GM18511 (cell line): ENCODE measurements at regions not wholly inside any gene's neighbourhood (a gene's known extent, or its start where the extent isn't known, plus 50 kb on each side); places are given as distances from the start of the nearest gene placed in this dataset.

Experiments
- ATAC-seq: cut with Tn5 transposase; IDR thresholded peaks from one replicate; pipeline ENCODE4 v1.9.1; 2021; ENCODE audit warnings: mild to moderate bottlenecking, moderate library complexity; ENCODE audit not compliant: unreplicated experiment

- ATAC-seq, result no peak
Observed at GRCh38 chr2:118527571-118527970, 319.9 kb downstream of the EN1 start.

GRCh38 chr2:118525346-118525745 is 322.1 kb downstream of the EN1 start:
- no peak for ATAC-seq

- no peak for ATAC-seq
Observed at GRCh38 chr2:118524911-118525310, 322.5 kb downstream of the EN1 start.

- ATAC-seq, result no peak
Observed at GRCh38 chr2:118523761-118524160, 323.7 kb downstream of the EN1 start.

- ATAC-seq, result no peak
Observed at GRCh38 chr2:118521960-118522359, 325.5 kb downstream of the EN1 start.

- no peak for ATAC-seq
Observed at GRCh38 chr2:118521272-118521671, 326.2 kb downstream of the EN1 start.

GRCh38 chr2:118520246-118520645 is 327.2 kb downstream of the EN1 start:
- ATAC-seq, result no peak

GRCh38 chr2:118519511-118519910 is 327.9 kb downstream of the EN1 start:
- ATAC-seq, result no peak

GRCh38 chr2:118510807-118511206 is 336.6 kb downstream of the EN1 start:
- no peak for ATAC-seq

- no peak for ATAC-seq
Observed at GRCh38 chr2:118509319-118510004, 338.0 kb downstream of the EN1 start.

GRCh38 chr2:118508282-118508681 is 339.2 kb downstream of the EN1 start:
- ATAC-seq, result no peak

GRCh38 chr2:118505436-118505835 is 342.0 kb downstream of the EN1 start:
- ATAC-seq, result no peak

GRCh38 chr2:118502106-118502505 is 345.3 kb downstream of the EN1 start:
- no peak for ATAC-seq

- ATAC-seq, result no peak
Observed at GRCh38 chr2:118498943-118499342, 348.5 kb downstream of the EN1 start.

- ATAC-seq, result no peak
Observed at GRCh38 chr2:118496870-118497611, 350.4 kb downstream of the EN1 start.

GRCh38 chr2:118496467-118496866 is 351.0 kb downstream of the EN1 start:
- ATAC-seq, result no peak

GRCh38 chr2:118495290-118495689 is 352.2 kb downstream of the EN1 start:
- no peak for ATAC-seq

GRCh38 chr2:118493213-118493612 is 354.2 kb downstream of the EN1 start:
- ATAC-seq, result no peak

GRCh38 chr2:118492335-118492734 is 355.1 kb downstream of the EN1 start:
- ATAC-seq, result no peak

- ATAC-seq, result no peak
Observed at GRCh38 chr2:118490330-118490729, 357.1 kb downstream of the EN1 start.

GRCh38 chr2:118489712-118490299 is 357.6 kb downstream of the EN1 start:
- ATAC-seq, result no peak

- ATAC-seq, result no peak
Observed at GRCh38 chr2:118481299-118481698, 366.1 kb downstream of the EN1 start.
